K562 (cell line): ENCODE measurements at regions not wholly inside any gene's neighbourhood (a gene's known extent, or its start where the extent isn't known, plus 50 kb on each side); places are given as distances from the start of the nearest gene placed in this dataset.
A peak's percentile ranks its signal among the peaks of the same experiment; 100 is the strongest.

Source experiments
- ATAC-seq: fragments of 200-7000 bp; cut with Tn5 transposase; 3 replicates; pipeline ENCODE4 v1.9.1; 2020; ENCODE audit warnings: moderate library complexity
- BruUV-seq: library from RNA; stranded (reverse); fragments of 400-500 nt; replicated peaks from 2 replicates; lab custom pipeline; 2021; lab: Mats Ljungman, UMichigan
- CTCF ChIA-PET: fragments of 300-600 bp; formaldehyde crosslinking; extraction: SDS; loops from one replicate; lab custom pipeline; 2021; ENCODE audit warnings: low intra/inter-chr PET ratio; lab: Yijun Ruan, JAX
- POLR2A ChIA-PET: fragments of 300-600, 350-650 bp; sonication (Branson Sonifier 250); formaldehyde crosslinking; extraction: SDS; loops from one replicate; lab custom pipeline; 2021; ENCODE audit warnings: antibody characterized with exemption, inconsistent platforms; lab: Yijun Ruan, JAX
- DNase-seq, 4 experiments: peaks; one replicate each; pipeline versions ENCODE4 v3.0.0 to v3.0.0-alpha.2; 2011 to 2018; ENCODE audit warnings: low spot score in 3 of 4, mixed read lengths in 3 of 4; ENCODE audit errors: extremely low read depth in 1 of 4
- FAIRE-seq: peaks from 2 replicates; lab custom pipeline; 2011; peaks lifted over from hg19 to GRCh38; lab: Jason Lieb, UNC
- H2AFZ ChIP-seq: 2 replicates; pipeline ENCODE4 v1.6.0; 2011; ENCODE audit warnings: low read depth, low read length, control low read depth, inconsistent platforms
- H3K27ac ChIP-seq: fragments of 200-600 bp; 3 replicates; pipeline ENCODE4 v1.8.0; 2011; ENCODE audit warnings: low read depth, mild to moderate bottlenecking, control low read depth, inconsistent platforms, low read length, moderate library complexity, mixed read lengths; ENCODE audit errors: extremely low read depth
- H3K27me3 ChIP-seq, 2 experiments: fragments of 300-600 bp in 1 of 2; 2 replicates in 1 of 2; 3 replicates in 1 of 2; pipeline versions ENCODE4 v1.6.0 to v1.8.0; 2011; ENCODE audit warnings: inconsistent platforms in 2 of 2, low read length in 2 of 2, mild to moderate bottlenecking in 1 of 2, mixed read lengths in 1 of 2, moderate library complexity in 1 of 2; ENCODE audit not compliant: control insufficient read depth in 2 of 2, insufficient read depth in 2 of 2
- H3K36me3 ChIP-seq: fragments of 300-600 bp; 3 replicates; pipeline ENCODE4 v1.8.0; 2011; ENCODE audit warnings: mild to moderate bottlenecking, low read length, inconsistent platforms; ENCODE audit not compliant: control insufficient read depth, insufficient read depth
- H3K4me1 ChIP-seq, 2 experiments: fragments of 200-600 bp in 1 of 2; replicated peaks in 1 of 2; 2 replicates in 1 of 2; 3 replicates in 1 of 2; pipeline versions ENCODE4 v1.5.1 to v1.8.0; 2011; ENCODE audit warnings: inconsistent platforms in 2 of 2, low read length in 2 of 2, mild to moderate bottlenecking in 1 of 2, mixed read lengths in 1 of 2, moderate library complexity in 1 of 2; ENCODE audit not compliant: control insufficient read depth in 2 of 2, insufficient read depth in 2 of 2
- H3K4me2 ChIP-seq: 2 replicates; pipeline ENCODE4 v1.6.1; 2011; ENCODE audit warnings: low read length, control low read depth, inconsistent platforms, mixed read lengths; ENCODE audit not compliant: insufficient read depth
- H3K4me3 ChIP-seq: fragments of 200-600 bp; sonication (generic), shearing (Covaris generic); 2 replicates; pipeline ENCODE4 v1.5.1; 2016; ENCODE audit warnings: control low read depth, inconsistent platforms
- H3K79me2 ChIP-seq: fragments of 200-600 bp; 3 replicates; pipeline ENCODE4 v1.8.0; 2011; ENCODE audit warnings: low read length, inconsistent platforms; ENCODE audit not compliant: control insufficient read depth, insufficient read depth
- H3K9ac ChIP-seq, 2 experiments: 2 replicates each; pipeline versions ENCODE4 v1.6.0 to v1.6.1; 2011; ENCODE audit warnings: low read depth in 2 of 2, low read length in 2 of 2, control low read depth in 1 of 2, inconsistent platforms in 1 of 2, mild to moderate bottlenecking in 1 of 2, mixed read lengths in 1 of 2; ENCODE audit not compliant: insufficient read depth in 1 of 2
- H3K9me1 ChIP-seq: one replicate; pipeline ENCODE4 v1.6.0; 2011; ENCODE audit warnings: inconsistent platforms, mild to moderate bottlenecking, low read length, moderate library complexity; ENCODE audit not compliant: control insufficient read depth, insufficient read depth
- H3K9me3 ChIP-seq: replicated peaks from 2 replicates; pipeline ENCODE4 v1.5.1; 2011; ENCODE audit warnings: low read depth, low read length, inconsistent platforms; ENCODE audit not compliant: control insufficient read depth, insufficient read depth
- H4K20me1 ChIP-seq: replicated peaks from 2 replicates; pipeline ENCODE4 v1.6.1; 2011; ENCODE audit warnings: low read length, inconsistent platforms, mixed read lengths; ENCODE audit not compliant: control insufficient read depth, insufficient read depth
- L3MBTL2 ChIP-seq: fragments of 450-650 bp; IDR thresholded peaks from 2 replicates; pipeline ENCODE4 v1.6.1; 2016; ENCODE audit warnings: mild to moderate bottlenecking, moderate library complexity
- PYGO2 ChIP-seq: fragments of 450-650 bp; IDR thresholded peaks from 2 replicates; pipeline ENCODE4 v1.6.1; 2016; ENCODE audit warnings: mild to moderate bottlenecking, missing genetic modification characterization, moderate library complexity, missing compliant biosample characterization
- RFX1 ChIP-seq: fragments of 450-650 bp; IDR thresholded peaks from 2 replicates; pipeline ENCODE4 v1.6.1; 2016; ENCODE audit warnings: mild to moderate bottlenecking, moderate library complexity
- TRIM24 ChIP-seq, 2 experiments: fragments of 450-650 bp; IDR thresholded peaks; 2 replicates each; pipeline ENCODE4 v1.6.1; 2016
- ZNF316 ChIP-seq: fragments of 450-650 bp; IDR thresholded peaks from 2 replicates; pipeline ENCODE4 v1.6.1; 2016
- WGBS: fragments of 100-300 bp; shearing (Covaris generic); methylation state at CpG from one replicate; pipeline ENCODE4 v1.1.6; 2016; ENCODE audit warnings: low coverage, mixed read lengths; ENCODE audit not compliant: insufficient coverage; ENCODE audit errors: missing lambda C conversion rate; 5-methylcytosine and 5-hydroxymethylcytosine counted together
- in situ Hi-C: fragments of 300-500 bp; cut with MboI; formaldehyde crosslinking; loops from 4 replicates; pipeline ENCODE4 v1.15.0; 2018; ENCODE audit warnings: inconsistent platforms, mixed read lengths
- intact Hi-C: fragments of 100-400 bp; cut with micrococcal nuclease; formaldehyde crosslinking; loops from 2 replicates; pipeline ENCODE4 v1.14.2; 2022

DNA sequence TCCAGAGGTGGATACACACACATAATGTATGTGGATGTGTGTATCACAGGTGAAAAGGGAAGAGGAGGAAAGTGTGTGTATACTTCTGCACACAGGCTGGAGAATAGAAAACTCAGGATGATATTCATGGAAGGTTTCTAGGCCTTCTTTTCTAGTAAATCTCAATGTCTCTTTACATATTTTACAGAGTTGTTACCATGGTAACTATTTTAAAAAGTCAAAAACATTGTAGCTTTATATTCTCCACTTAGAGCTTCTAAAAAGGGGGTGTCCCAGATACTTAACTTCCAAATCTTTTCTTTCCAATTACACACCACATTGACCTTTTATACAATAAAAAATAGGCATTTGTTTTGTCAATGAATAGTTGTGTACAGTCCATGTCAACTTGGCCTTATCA lies 604.8 kb upstream of the LCORL start:
- H3K9me1 ChIP-seq = no peaks in the 10 kb centered on the region
- H3K4me2 ChIP-seq = no peak overlapping the region
- no peaks in the 10 kb centered on the region for H3K79me2 ChIP-seq
- no peak overlapping the region for H3K27ac ChIP-seq
- no peaks in the 10 kb centered on the region for H3K36me3 ChIP-seq
- no peak for TF ChIP-seq TRIM24 (IDR thresholded peaks at IDR 0.05)
- TF ChIP-seq RFX1 = peak; percentile 58
- no peak for TF ChIP-seq L3MBTL2
- no peaks in the 10 kb centered on the region for H3K27me3 ChIP-seq
- no peaks in the 10 kb centered on the region for H4K20me1 ChIP-seq
- in situ Hi-C loops = no loop called here
- ChIA-PET CTCF (no interaction called here), POLR2A (no interaction called here)
- no peak overlapping the region for H3K9ac ChIP-seq
- DNase-seq (no peak), FAIRE-seq (no peak), ATAC-seq (no peak)
- no peaks in the 10 kb centered on the region; the same call in 1 of the 2 replicates for H3K9me3 ChIP-seq
- intact Hi-C loops = no loop called here
- no TSS peak for BruUV-seq
- no peak overlapping the region for H2AFZ ChIP-seq
- no peaks in the 10 kb centered on the region for H3K4me1 ChIP-seq
- H3K4me3 ChIP-seq = no peak overlapping the region

GRCh38 chr4:18621186-18621585 lies 599.6 kb upstream of the LCORL start:
- intact Hi-C loops = no loop called here
- no peaks in the 10 kb centered on the region for H3K36me3 ChIP-seq
- ATAC-seq = no peak
- POLR2A ChIA-PET = no interaction called here
- H3K27me3 ChIP-seq = no peaks in the 10 kb centered on the region
- no peak overlapping the region for H3K27ac ChIP-seq
- FAIRE-seq = no peak
- TF ChIP-seq PYGO2 (tag) (no peak), ZNF316 (peak; percentile 19; the same call in 1 of the 2 replicates)
- TF ChIP-seq, all 486 proteins: peak for 1
- 0% methylated on average over 1 of the region's 1 CpG for WGBS
- Histone ChIP-seq H3K9me3 (no peaks in the 10 kb centered on the region), H3K4me3 (no peak overlapping the region), H3K4me1 (no peaks in the 10 kb centered on the region), H4K20me1 (no peaks in the 10 kb centered on the region), H3K4me2 (no peak overlapping the region), H3K9me1 (no peaks in the 10 kb centered on the region), H2AFZ (no peak overlapping the region), H3K9ac (no peak overlapping the region), H3K79me2 (no peaks in the 10 kb centered on the region)
- CTCF ChIA-PET = no interaction called here
- BruUV-seq = no TSS peak
- in situ Hi-C loops = no loop called here
- DNase-seq = no peak
